MG63 (cell line): ENCODE measurements at regions not wholly inside any gene's neighbourhood (a gene's known extent, or its start where the extent isn't known, plus 50 kb on each side); places are given as distances from the start of the nearest gene placed in this dataset.
A peak's percentile ranks its signal among the peaks of the same experiment; 100 is the strongest.

ENCODE experiments used
- DNase-seq: peaks from one replicate; pipeline ENCODE4 v3.0.0-alpha.2; 2020
- H3K27me3 ChIP-seq: fragments of 250-450 bp; sonication (Bioruptor Pico); 2 replicates; pipeline ENCODE4 v1.5.1; 2020; ENCODE audit warnings: mild to moderate bottlenecking, moderate library complexity
- H3K36me3 ChIP-seq: fragments of 250-450 bp; sonication (Bioruptor Pico); 2 replicates; pipeline ENCODE4 v1.5.1; 2020; ENCODE audit warnings: mild to moderate bottlenecking, moderate library complexity
- H3K4me3 ChIP-seq: fragments of 250-450 bp; sonication (Bioruptor Pico); 2 replicates; pipeline ENCODE4 v1.5.1; 2020; ENCODE audit warnings: mild to moderate bottlenecking, moderate library complexity
- H3K9me3 ChIP-seq: fragments of 250-450 bp; sonication (Bioruptor Pico); 2 replicates; pipeline ENCODE4 v1.5.1; 2020; ENCODE audit warnings: mild to moderate bottlenecking, moderate library complexity

GRCh38 chr4:156710365-156711192 is 261.0 kb downstream of the PDGFC start:
- Histone ChIP-seq H3K36me3 (no peaks in the 10 kb centered on the region), H3K4me3 (no peak overlapping the region), H3K27me3 (no peaks in the 10 kb centered on the region), H3K9me3 (no peaks in the 10 kb centered on the region)
- no peak for DNase-seq

- no peaks in the 10 kb centered on the region for H3K9me3 ChIP-seq
- no peaks in the 10 kb centered on the region for H3K36me3 ChIP-seq
- no peaks in the 10 kb centered on the region for H3K27me3 ChIP-seq
- DNase-seq = no peak
- H3K4me3 ChIP-seq = no peak overlapping the region
Observed at GRCh38 chr4:156705311-156705710, 266.3 kb downstream of the PDGFC start.

GRCh38 chr4:156695163-156695562 is 276.4 kb downstream of the PDGFC start:
- Histone ChIP-seq H3K4me3 (no peak overlapping the region), H3K36me3 (no peaks in the 10 kb centered on the region), H3K27me3 (no peaks in the 10 kb centered on the region), H3K9me3 (no peaks in the 10 kb centered on the region)
- no peak for DNase-seq

GRCh38 chr4:156694413-156694812 is 277.2 kb downstream of the PDGFC start:
- H3K4me3 ChIP-seq = no peak overlapping the region
- no peak for DNase-seq

GRCh38 chr4:156693557-156693956 is 278.0 kb downstream of the PDGFC start:
- no peaks in the 10 kb centered on the region for H3K36me3 ChIP-seq
- H3K27me3 ChIP-seq = no peaks in the 10 kb centered on the region
- no peak for DNase-seq
- no peaks in the 10 kb centered on the region for H3K9me3 ChIP-seq
- no peak overlapping the region for H3K4me3 ChIP-seq

More at GRCh38 chr4:156694413-156694812, 277.2 kb downstream of the PDGFC start:
- no peaks in the 10 kb centered on the region for H3K36me3 ChIP-seq
- H3K27me3 ChIP-seq = no peaks in the 10 kb centered on the region
- H3K9me3 ChIP-seq = no peaks in the 10 kb centered on the region

GRCh38 chr4:156692016-156692415 is 279.6 kb downstream of the PDGFC start:
- Histone ChIP-seq H3K27me3 (no peaks in the 10 kb centered on the region), H3K9me3 (no peaks in the 10 kb centered on the region), H3K4me3 (no peak overlapping the region), H3K36me3 (no peaks in the 10 kb centered on the region)
- no peak for DNase-seq

- Histone ChIP-seq H3K9me3 (no peaks in the 10 kb centered on the region), H3K27me3 (no peaks in the 10 kb centered on the region), H3K36me3 (no peaks in the 10 kb centered on the region), H3K4me3 (no peak overlapping the region)
- DNase-seq = no peak
Observed at GRCh38 chr4:156690572-156690971, 281.0 kb downstream of the PDGFC start.

- Histone ChIP-seq H3K4me3 (no peak overlapping the region), H3K9me3 (no peaks in the 10 kb centered on the region), H3K36me3 (no peaks in the 10 kb centered on the region), H3K27me3 (no peaks in the 10 kb centered on the region)
- peak; percentile 2 for DNase-seq
Observed at GRCh38 chr4:156686120-156686519, 285.5 kb downstream of the PDGFC start.

- DNase-seq = no peak
- no peaks in the 10 kb centered on the region for H3K27me3 ChIP-seq
- no peak overlapping the region for H3K4me3 ChIP-seq
- no peaks in the 10 kb centered on the region for H3K36me3 ChIP-seq
- no peaks in the 10 kb centered on the region for H3K9me3 ChIP-seq
Observed at GRCh38 chr4:156685308-156685707, 286.3 kb downstream of the PDGFC start.

GRCh38 chr4:156677656-156678055 is 293.9 kb downstream of the PDGFC start:
- Histone ChIP-seq H3K36me3 (no peaks in the 10 kb centered on the region), H3K27me3 (no peaks in the 10 kb centered on the region), H3K4me3 (no peak overlapping the region), H3K9me3 (no peaks in the 10 kb centered on the region)
- no peak for DNase-seq

- Histone ChIP-seq H3K4me3 (no peak overlapping the region), H3K36me3 (no peaks in the 10 kb centered on the region), H3K27me3 (no peaks in the 10 kb centered on the region), H3K9me3 (no peaks in the 10 kb centered on the region)
- no peak for DNase-seq
Observed at GRCh38 chr4:156677131-156677531, 294.5 kb downstream of the PDGFC start.

- DNase-seq = no peak
- H3K27me3 ChIP-seq = no peaks in the 10 kb centered on the region
Observed at GRCh38 chr4:156676116-156676851, 295.3 kb downstream of the PDGFC start.

GRCh38 chr4:156673483-156673882 is 298.1 kb downstream of the PDGFC start:
- no peaks in the 10 kb centered on the region for H3K36me3 ChIP-seq

More at GRCh38 chr4:156676116-156676851, 295.3 kb downstream of the PDGFC start:
- H3K9me3 ChIP-seq = no peaks in the 10 kb centered on the region
- H3K36me3 ChIP-seq = no peaks in the 10 kb centered on the region
- no peak overlapping the region for H3K4me3 ChIP-seq

GRCh38 chr4:156672492-156673305 is 298.9 kb downstream of the PDGFC start:
- Histone ChIP-seq H3K4me3 (peak overlapping the region; percentile 31), H3K36me3 (no peaks in the 10 kb centered on the region), H3K9me3 (no peaks in the 10 kb centered on the region), H3K27me3 (no peaks in the 10 kb centered on the region)
- peak; percentile 68 for DNase-seq

More at GRCh38 chr4:156673483-156673882, 298.1 kb downstream of the PDGFC start:
- peak; percentile 32 for DNase-seq
- no peaks in the 10 kb centered on the region for H3K27me3 ChIP-seq
- peak overlapping the region; percentile 31 for H3K4me3 ChIP-seq
- no peaks in the 10 kb centered on the region for H3K9me3 ChIP-seq

GRCh38 chr4:156665780-156666366 is 305.7 kb downstream of the PDGFC start:
- no peaks in the 10 kb centered on the region for H3K27me3 ChIP-seq
- no peak for DNase-seq
- H3K4me3 ChIP-seq = no peak overlapping the region

GRCh38 chr4:156663663-156664062 is 307.9 kb downstream of the PDGFC start:
- H3K4me3 ChIP-seq = no peak overlapping the region
- H3K36me3 ChIP-seq = no peaks in the 10 kb centered on the region
- no peak for DNase-seq
- no peaks in the 10 kb centered on the region for H3K9me3 ChIP-seq
- H3K27me3 ChIP-seq = no peaks in the 10 kb centered on the region

More at GRCh38 chr4:156665780-156666366, 305.7 kb downstream of the PDGFC start:
- no peaks in the 10 kb centered on the region for H3K36me3 ChIP-seq
- no peaks in the 10 kb centered on the region for H3K9me3 ChIP-seq
